EL (cell line): ENCODE measurements at regions not wholly inside any gene's neighbourhood (a gene's known extent, or its start where the extent isn't known, plus 50 kb on each side); places are given as distances from the start of the nearest gene placed in this dataset.

Source experiments
- DNase-seq: peaks from one replicate; pipeline ENCODE4 v3.0.0-alpha.2; 2016

- DNase-seq: no peak
These were observed 1193.3 kb upstream of the CDH6 start for GRCh38 chr5:30000231-30000630.

- no peak for DNase-seq
These were observed 1198.3 kb upstream of the CDH6 start for GRCh38 chr5:29995154-29995553.

GRCh38 chr5:29994519-29994918 lies 1199.0 kb upstream of the CDH6 start:
- DNase-seq: no peak

GRCh38 chr5:29993286-29993685 lies 1200.2 kb upstream of the CDH6 start:
- no peak for DNase-seq

GRCh38 chr5:29992248-29992647 lies 1201.2 kb upstream of the CDH6 start:
- no peak for DNase-seq

- DNase-seq: no peak
These were observed 1202.8 kb upstream of the CDH6 start for GRCh38 chr5:29990681-29991080.

GRCh38 chr5:29984156-29984540 lies 1209.3 kb upstream of the CDH6 start:
- no peak for DNase-seq

- DNase-seq: no peak
These were observed 1209.8 kb upstream of the CDH6 start for GRCh38 chr5:29983528-29984155.

- no peak for DNase-seq
These were observed 1211.0 kb upstream of the CDH6 start for GRCh38 chr5:29982457-29982856.

GRCh38 chr5:29972597-29972996 lies 1220.9 kb upstream of the CDH6 start:
- DNase-seq: no peak

- DNase-seq: no peak
These were observed 1229.5 kb upstream of the CDH6 start for GRCh38 chr5:29963956-29964355.

GRCh38 chr5:29960323-29960722 lies 1233.2 kb upstream of the CDH6 start:
- DNase-seq: no peak

GRCh38 chr5:29950416-29951145 lies 1242.9 kb upstream of the CDH6 start:
- no peak for DNase-seq

- DNase-seq: no peak
These were observed 1244.1 kb upstream of the CDH6 start for GRCh38 chr5:29949301-29949872.

- DNase-seq: no peak
These were observed 1249.2 kb upstream of the CDH6 start for GRCh38 chr5:29944327-29944726.

GRCh38 chr5:29942089-29942488 lies 1251.4 kb upstream of the CDH6 start:
- DNase-seq: no peak

GRCh38 chr5:29939988-29940387 lies 1253.5 kb upstream of the CDH6 start:
- DNase-seq: no peak

- no peak for DNase-seq
These were observed 1258.1 kb upstream of the CDH6 start for GRCh38 chr5:29935371-29935770.

- DNase-seq: no peak
These were observed 1263.2 kb upstream of the CDH6 start for GRCh38 chr5:29930316-29930715.

- no peak for DNase-seq
These were observed 1269.4 kb upstream of the CDH6 start for GRCh38 chr5:29924107-29924506.

GRCh38 chr5:29905626-29906353 lies 1287.7 kb upstream of the CDH6 start:
- DNase-seq: no peak

- DNase-seq: no peak
These were observed 1290.6 kb upstream of the CDH6 start for GRCh38 chr5:29902859-29903258.

- no peak for DNase-seq
These were observed 1293.9 kb upstream of the CDH6 start for GRCh38 chr5:29899583-29899982.

- DNase-seq: no peak
These were observed 1295.6 kb upstream of the CDH6 start for GRCh38 chr5:29897916-29898315.
